SK-N-SH treated with all-trans-retinoic acid at 6 μM for 48 hours (cell line): ENCODE measurements at regions not wholly inside any gene's neighbourhood (a gene's known extent, or its start where the extent isn't known, plus 50 kb on each side); places are given as distances from the start of the nearest gene placed in this dataset.
A peak's percentile ranks its signal among the peaks of the same experiment; 100 is the strongest.

Experiments
- ATAC-seq: fragments of 200-7000 bp; cut with Tn5 transposase; 3 replicates; pipeline ENCODE4 v1.9.1; 2020; ENCODE audit warnings: mild to moderate bottlenecking, moderate library complexity
- ARNTL ChIP-seq: fragments of 450-650 bp; formaldehyde crosslinking; IDR thresholded peaks from 2 replicates; pipeline ENCODE4 v1.5.0; 2020; ENCODE audit warnings: low read depth, mild to moderate bottlenecking, moderate library complexity, borderline replicate concordance
- BACH2 ChIP-seq: fragments of 250-450 bp; sonication (Bioruptor Pico); IDR thresholded peaks from 2 replicates; pipeline ENCODE4 v1.9.0; 2021; ENCODE audit warnings: mild to moderate bottlenecking, borderline replicate concordance
- CSDC2 ChIP-seq: fragments of 250-450 bp; sonication (Bioruptor Pico); IDR thresholded peaks from 2 replicates; pipeline ENCODE4 v1.5.0; 2020; ENCODE audit warnings: mild to moderate bottlenecking, moderate library complexity
- ESRRG ChIP-seq: fragments of 250-450 bp; sonication (Bioruptor Pico); IDR thresholded peaks from 2 replicates; pipeline ENCODE4 v1.6.1; 2021; ENCODE audit warnings: mild to moderate bottlenecking
- GLIS3 ChIP-seq: fragments of 250-450 bp; sonication (Bioruptor Pico); IDR thresholded peaks from 2 replicates; pipeline ENCODE4 v1.5.0; 2020; ENCODE audit warnings: mild to moderate bottlenecking, moderate library complexity
- OSR1 ChIP-seq: fragments of 250-450 bp; sonication (Bioruptor Pico); IDR thresholded peaks from 2 replicates; pipeline ENCODE4 v1.8.0; 2022; ENCODE audit warnings: moderate library complexity, mild to moderate bottlenecking, inconsistent platforms
- PPARA ChIP-seq: fragments of 250-450 bp; sonication (Bioruptor Pico); IDR thresholded peaks from 2 replicates; pipeline ENCODE4 v1.5.0; 2020; ENCODE audit warnings: mild to moderate bottlenecking, borderline replicate concordance
- RARB ChIP-seq: fragments of 250-450 bp; sonication (Bioruptor Pico); IDR thresholded peaks from 2 replicates; pipeline ENCODE4 v1.8.0; 2021; ENCODE audit warnings: mild to moderate bottlenecking, moderate library complexity
- SNAI2 ChIP-seq: fragments of 250-450 bp; sonication (Bioruptor Pico); IDR thresholded peaks from 2 replicates; pipeline ENCODE4 v1.5.0; 2020; ENCODE audit warnings: mild to moderate bottlenecking, moderate library complexity
- TCF4 ChIP-seq: fragments of 250-450 bp; sonication (Bioruptor Pico); IDR thresholded peaks from 2 replicates; pipeline ENCODE4 v1.8.0; 2021; ENCODE audit warnings: mild to moderate bottlenecking, moderate library complexity, borderline replicate concordance
- TOX ChIP-seq: fragments of 250-450 bp; sonication (Bioruptor Pico); IDR thresholded peaks from 2 replicates; pipeline ENCODE4 v1.8.0; 2021; ENCODE audit warnings: mild to moderate bottlenecking, moderate library complexity, borderline replicate concordance
- ZC3H10 ChIP-seq: fragments of 250-450 bp; sonication (Bioruptor Pico); IDR thresholded peaks from 2 replicates; pipeline ENCODE4 v1.5.1; 2021; ENCODE audit warnings: mild to moderate bottlenecking, moderate library complexity
- ZFP3 ChIP-seq: fragments of 250-450 bp; sonication (Bioruptor Pico); IDR thresholded peaks from 2 replicates; pipeline ENCODE4 v1.5.0; 2020; ENCODE audit warnings: mild to moderate bottlenecking, moderate library complexity
- ZFP30 ChIP-seq: fragments of 450-650 bp; formaldehyde crosslinking; IDR thresholded peaks from 2 replicates; pipeline ENCODE4 v1.5.0; 2022; ENCODE audit warnings: mild to moderate bottlenecking, moderate library complexity
- ZNF565 ChIP-seq: fragments of 450-650 bp; formaldehyde crosslinking; conservative IDR thresholded peaks from 2 replicates; pipeline ENCODE4 v1.5.0; 2020; ENCODE audit warnings: low read depth, mild to moderate bottlenecking, moderate library complexity
- ZNF70 ChIP-seq: fragments of 450-650 bp; formaldehyde crosslinking; IDR thresholded peaks from 2 replicates; pipeline ENCODE4 v1.5.0; 2020; ENCODE audit warnings: mild to moderate bottlenecking, moderate library complexity
- ZNF8 ChIP-seq: fragments of 450-650 bp; formaldehyde crosslinking; IDR thresholded peaks from 2 replicates; pipeline ENCODE4 v1.5.0; 2020; ENCODE audit warnings: mild to moderate bottlenecking, moderate library complexity
- TF ChIP-seq, protein P1 (sequence below): fragments of 250-450 bp; sonication (Bioruptor Pico); IDR thresholded peaks from 2 replicates; pipeline ENCODE4 v1.5.1; 2021; ENCODE audit warnings: mild to moderate bottlenecking, moderate library complexity
- TF ChIP-seq, protein P2 (sequence below): fragments of 250-450 bp; sonication (Bioruptor Pico); IDR thresholded peaks from 2 replicates; pipeline ENCODE4 v1.5.1; 2020; ENCODE audit warnings: low read depth, mild to moderate bottlenecking, moderate library complexity
- TF ChIP-seq, protein P3 (sequence below): fragments of 250-450 bp; sonication (Bioruptor Pico); IDR thresholded peaks from 2 replicates; pipeline ENCODE4 v1.8.0; 2021; ENCODE audit warnings: low read depth, mild to moderate bottlenecking, moderate library complexity, borderline replicate concordance
- TF ChIP-seq, protein P4 (sequence below): fragments of 250-450 bp; sonication (Bioruptor Pico); IDR thresholded peaks from 2 replicates; pipeline ENCODE4 v1.8.0; 2020; ENCODE audit warnings: mild to moderate bottlenecking, moderate library complexity, borderline replicate concordance
- TF ChIP-seq, protein P5 (sequence below): fragments of 250-450 bp; sonication (Bioruptor Pico); IDR thresholded peaks from 2 replicates; pipeline ENCODE4 v1.5.0; 2020; ENCODE audit warnings: mild to moderate bottlenecking, moderate library complexity

DNA sequence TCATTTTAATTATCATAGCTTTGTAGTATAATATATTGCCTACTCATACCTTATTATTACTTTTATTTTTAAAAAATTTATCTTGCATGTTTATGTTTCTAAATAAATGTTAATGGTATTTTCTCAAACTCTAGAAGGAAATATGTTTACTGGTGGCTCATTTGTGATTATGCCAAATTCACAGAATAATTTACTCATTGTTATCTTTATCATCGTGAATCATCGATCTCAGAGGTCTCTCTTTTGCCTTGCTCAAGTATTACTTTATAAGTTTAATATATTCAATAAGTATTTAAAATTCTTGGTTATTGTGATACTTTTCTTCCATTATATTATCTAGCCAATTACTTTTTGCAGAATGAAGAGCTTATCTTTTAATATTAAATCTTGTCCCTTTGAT, 836.7 kb upstream of the ADAMTS5 start:
- no peak for ATAC-seq
- TF ChIP-seq, protein P1, sequence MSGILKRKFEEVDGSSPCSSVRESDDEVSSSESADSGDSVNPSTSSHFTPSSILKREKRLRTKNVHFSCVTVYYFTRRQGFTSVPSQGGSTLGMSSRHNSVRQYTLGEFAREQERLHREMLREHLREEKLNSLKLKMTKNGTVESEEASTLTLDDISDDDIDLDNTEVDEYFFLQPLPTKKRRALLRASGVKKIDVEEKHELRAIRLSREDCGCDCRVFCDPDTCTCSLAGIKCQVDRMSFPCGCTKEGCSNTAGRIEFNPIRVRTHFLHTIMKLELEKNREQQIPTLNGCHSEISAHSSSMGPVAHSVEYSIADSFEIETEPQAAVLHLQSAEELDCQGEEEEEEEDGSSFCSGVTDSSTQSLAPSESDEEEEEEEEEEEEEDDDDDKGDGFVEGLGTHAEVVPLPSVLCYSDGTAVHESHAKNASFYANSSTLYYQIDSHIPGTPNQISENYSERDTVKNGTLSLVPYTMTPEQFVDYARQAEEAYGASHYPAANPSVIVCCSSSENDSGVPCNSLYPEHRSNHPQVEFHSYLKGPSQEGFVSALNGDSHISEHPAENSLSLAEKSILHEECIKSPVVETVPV (CRISPR knock-in tag): no peak
- no peak for TF ChIP-seq OSR1 (CRISPR knock-in tag)
- TF ChIP-seq ZFP30 (CRISPR knock-in tag): no peak
- TF ChIP-seq BACH2 (CRISPR knock-in tag): no peak
- no peak for TF ChIP-seq TOX (CRISPR knock-in tag)
- no peak for TF ChIP-seq PPARA (CRISPR knock-in tag)
- TF ChIP-seq, protein P2, sequence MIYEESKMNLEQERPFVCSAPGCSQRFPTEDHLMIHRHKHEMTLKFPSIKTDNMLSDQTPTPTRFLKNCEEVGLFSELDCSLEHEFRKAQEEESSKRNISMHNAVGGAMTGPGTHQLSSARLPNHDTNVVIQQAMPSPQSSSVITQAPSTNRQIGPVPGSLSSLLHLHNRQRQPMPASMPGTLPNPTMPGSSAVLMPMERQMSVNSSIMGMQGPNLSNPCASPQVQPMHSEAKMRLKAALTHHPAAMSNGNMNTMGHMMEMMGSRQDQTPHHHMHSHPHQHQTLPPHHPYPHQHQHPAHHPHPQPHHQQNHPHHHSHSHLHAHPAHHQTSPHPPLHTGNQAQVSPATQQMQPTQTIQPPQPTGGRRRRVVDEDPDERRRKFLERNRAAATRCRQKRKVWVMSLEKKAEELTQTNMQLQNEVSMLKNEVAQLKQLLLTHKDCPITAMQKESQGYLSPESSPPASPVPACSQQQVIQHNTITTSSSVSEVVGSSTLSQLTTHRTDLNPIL: no peak
- TF ChIP-seq, protein P3, sequence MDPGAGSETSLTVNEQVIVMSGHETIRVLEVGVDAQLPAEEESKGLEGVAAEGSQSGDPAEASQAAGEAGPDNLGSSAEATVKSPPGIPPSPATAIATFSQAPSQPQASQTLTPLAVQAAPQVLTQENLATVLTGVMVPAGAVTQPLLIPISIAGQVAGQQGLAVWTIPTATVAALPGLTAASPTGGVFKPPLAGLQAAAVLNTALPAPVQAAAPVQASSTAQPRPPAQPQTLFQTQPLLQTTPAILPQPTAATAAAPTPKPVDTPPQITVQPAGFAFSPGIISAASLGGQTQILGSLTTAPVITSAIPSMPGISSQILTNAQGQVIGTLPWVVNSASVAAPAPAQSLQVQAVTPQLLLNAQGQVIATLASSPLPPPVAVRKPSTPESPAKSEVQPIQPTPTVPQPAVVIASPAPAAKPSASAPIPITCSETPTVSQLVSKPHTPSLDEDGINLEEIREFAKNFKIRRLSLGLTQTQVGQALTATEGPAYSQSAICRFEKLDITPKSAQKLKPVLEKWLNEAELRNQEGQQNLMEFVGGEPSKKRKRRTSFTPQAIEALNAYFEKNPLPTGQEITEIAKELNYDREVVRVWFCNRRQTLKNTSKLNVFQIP: no peak
- TF ChIP-seq, protein P4, sequence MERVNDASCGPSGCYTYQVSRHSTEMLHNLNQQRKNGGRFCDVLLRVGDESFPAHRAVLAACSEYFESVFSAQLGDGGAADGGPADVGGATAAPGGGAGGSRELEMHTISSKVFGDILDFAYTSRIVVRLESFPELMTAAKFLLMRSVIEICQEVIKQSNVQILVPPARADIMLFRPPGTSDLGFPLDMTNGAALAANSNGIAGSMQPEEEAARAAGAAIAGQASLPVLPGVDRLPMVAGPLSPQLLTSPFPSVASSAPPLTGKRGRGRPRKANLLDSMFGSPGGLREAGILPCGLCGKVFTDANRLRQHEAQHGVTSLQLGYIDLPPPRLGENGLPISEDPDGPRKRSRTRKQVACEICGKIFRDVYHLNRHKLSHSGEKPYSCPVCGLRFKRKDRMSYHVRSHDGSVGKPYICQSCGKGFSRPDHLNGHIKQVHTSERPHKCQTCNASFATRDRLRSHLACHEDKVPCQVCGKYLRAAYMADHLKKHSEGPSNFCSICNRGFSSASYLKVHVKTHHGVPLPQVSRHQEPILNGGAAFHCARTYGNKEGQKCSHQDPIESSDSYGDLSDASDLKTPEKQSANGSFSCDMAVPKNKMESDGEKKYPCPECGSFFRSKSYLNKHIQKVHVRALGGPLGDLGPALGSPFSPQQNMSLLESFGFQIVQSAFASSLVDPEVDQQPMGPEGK (CRISPR knock-in tag): no peak
- no peak for TF ChIP-seq ZFP3
- TF ChIP-seq ZC3H10: no peak
- TF ChIP-seq, protein P5, sequence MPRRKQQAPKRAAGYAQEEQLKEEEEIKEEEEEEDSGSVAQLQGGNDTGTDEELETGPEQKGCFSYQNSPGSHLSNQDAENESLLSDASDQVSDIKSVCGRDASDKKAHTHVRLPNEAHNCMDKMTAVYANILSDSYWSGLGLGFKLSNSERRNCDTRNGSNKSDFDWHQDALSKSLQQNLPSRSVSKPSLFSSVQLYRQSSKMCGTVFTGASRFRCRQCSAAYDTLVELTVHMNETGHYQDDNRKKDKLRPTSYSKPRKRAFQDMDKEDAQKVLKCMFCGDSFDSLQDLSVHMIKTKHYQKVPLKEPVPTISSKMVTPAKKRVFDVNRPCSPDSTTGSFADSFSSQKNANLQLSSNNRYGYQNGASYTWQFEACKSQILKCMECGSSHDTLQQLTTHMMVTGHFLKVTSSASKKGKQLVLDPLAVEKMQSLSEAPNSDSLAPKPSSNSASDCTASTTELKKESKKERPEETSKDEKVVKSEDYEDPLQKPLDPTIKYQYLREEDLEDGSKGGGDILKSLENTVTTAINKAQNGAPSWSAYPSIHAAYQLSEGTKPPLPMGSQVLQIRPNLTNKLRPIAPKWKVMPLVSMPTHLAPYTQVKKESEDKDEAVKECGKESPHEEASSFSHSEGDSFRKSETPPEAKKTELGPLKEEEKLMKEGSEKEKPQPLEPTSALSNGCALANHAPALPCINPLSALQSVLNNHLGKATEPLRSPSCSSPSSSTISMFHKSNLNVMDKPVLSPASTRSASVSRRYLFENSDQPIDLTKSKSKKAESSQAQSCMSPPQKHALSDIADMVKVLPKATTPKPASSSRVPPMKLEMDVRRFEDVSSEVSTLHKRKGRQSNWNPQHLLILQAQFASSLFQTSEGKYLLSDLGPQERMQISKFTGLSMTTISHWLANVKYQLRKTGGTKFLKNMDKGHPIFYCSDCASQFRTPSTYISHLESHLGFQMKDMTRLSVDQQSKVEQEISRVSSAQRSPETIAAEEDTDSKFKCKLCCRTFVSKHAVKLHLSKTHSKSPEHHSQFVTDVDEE: no peak
- no peak for TF ChIP-seq SNAI2 (CRISPR knock-in tag)
- no peak for TF ChIP-seq CSDC2 (CRISPR knock-in tag)
- TF ChIP-seq RARB: no peak
- no peak for TF ChIP-seq TCF4
- TF ChIP-seq ESRRG (CRISPR knock-in tag): no peak
- TF ChIP-seq ARNTL (CRISPR knock-in tag): no peak
- TF ChIP-seq GLIS3 (CRISPR knock-in tag): no peak
- no peak for TF ChIP-seq ZNF565

DNA sequence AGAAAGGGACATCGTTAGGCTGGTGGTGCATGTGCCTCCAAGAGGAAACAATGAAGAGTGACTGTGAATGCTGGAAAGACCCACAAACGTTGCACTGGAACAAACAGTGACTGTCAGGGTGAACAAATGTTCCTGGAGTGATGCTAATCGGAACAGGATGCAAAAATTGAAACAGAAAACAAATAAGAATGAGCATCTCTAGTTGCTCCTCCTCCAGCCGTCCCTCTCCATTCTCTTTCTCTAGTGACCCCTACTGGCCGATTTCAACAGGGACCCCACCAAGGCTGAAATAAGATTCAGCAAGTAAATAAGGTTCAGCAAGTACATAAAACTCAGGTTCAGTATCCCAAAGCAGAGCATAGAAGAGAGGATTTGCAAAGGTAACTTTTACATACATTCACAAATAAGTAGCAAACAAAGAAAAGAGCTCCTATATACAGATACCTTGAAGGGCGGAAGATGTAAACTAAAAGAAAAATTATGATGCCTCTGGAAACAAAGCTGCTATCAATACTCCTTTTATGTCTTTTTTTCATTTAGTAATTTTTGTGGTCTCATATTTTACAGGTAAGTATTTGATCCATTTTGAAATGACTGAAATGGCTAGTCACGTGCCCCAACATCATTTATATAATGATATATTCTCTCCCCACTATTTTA, 836.1 kb upstream of the ADAMTS5 start:
- TF ChIP-seq ZNF565: no peak
- TF ChIP-seq ZNF8 (CRISPR knock-in tag): no peak
- TF ChIP-seq, protein P3: no peak
- TF ChIP-seq, protein P2: no peak
- no peak for TF ChIP-seq BACH2 (CRISPR knock-in tag)
- TF ChIP-seq ZFP30 (CRISPR knock-in tag): no peak
- no peak for TF ChIP-seq PPARA (CRISPR knock-in tag)
- no peak for TF ChIP-seq RARB
- no peak for TF ChIP-seq ARNTL (CRISPR knock-in tag)
- TF ChIP-seq, protein P4 (CRISPR knock-in tag): no peak
- no peak for TF ChIP-seq TCF4
- no peak for TF ChIP-seq SNAI2 (CRISPR knock-in tag)
- no peak for TF ChIP-seq CSDC2 (CRISPR knock-in tag)
- no peak for TF ChIP-seq TOX (CRISPR knock-in tag)
- TF ChIP-seq OSR1 (CRISPR knock-in tag): no peak
- no peak for TF ChIP-seq ZC3H10
- no peak for TF ChIP-seq ZNF70 (CRISPR knock-in tag)
- TF ChIP-seq GLIS3 (CRISPR knock-in tag): no peak
- TF ChIP-seq, protein P1 (CRISPR knock-in tag): no peak
- peak; percentile 74 for ATAC-seq
